Gastroesophageal sphincter (tissue), 3 donors: ENCODE measurements at regions not wholly inside any gene's neighbourhood (a gene's known extent, or its start where the extent isn't known, plus 50 kb on each side); places are given as distances from the start of the nearest gene placed in this dataset.
"Not testable (repeated sequence)": the region's sequence is repeated elsewhere in the genome, so short reads cannot be mapped to it uniquely, and the experiment has no call there.

Experiments
- POLR2A ChIP-seq, 2 donors: fragments of 450-650 bp; IDR thresholded peaks; one replicate each; pipeline ENCODE4 v1.6.1; 2017; ENCODE audit warnings: antibody characterized with exemption in 2 of 2, mild to moderate bottlenecking in 2 of 2, moderate library complexity in 1 of 2
- TF ChIP-seq, protein P1 (sequence below), 4 experiments: fragments of 200-600 bp in 2 of 4; fragments of 450-650 bp in 2 of 4; sonication (generic) in 1 of 4; IDR thresholded peaks; one replicate each; pipeline ENCODE4 v1.5.1; 2017 to 2019; ENCODE audit warnings: antibody characterized with exemption in 4 of 4, mild to moderate bottlenecking in 2 of 4, moderate library complexity in 2 of 4

DNA sequence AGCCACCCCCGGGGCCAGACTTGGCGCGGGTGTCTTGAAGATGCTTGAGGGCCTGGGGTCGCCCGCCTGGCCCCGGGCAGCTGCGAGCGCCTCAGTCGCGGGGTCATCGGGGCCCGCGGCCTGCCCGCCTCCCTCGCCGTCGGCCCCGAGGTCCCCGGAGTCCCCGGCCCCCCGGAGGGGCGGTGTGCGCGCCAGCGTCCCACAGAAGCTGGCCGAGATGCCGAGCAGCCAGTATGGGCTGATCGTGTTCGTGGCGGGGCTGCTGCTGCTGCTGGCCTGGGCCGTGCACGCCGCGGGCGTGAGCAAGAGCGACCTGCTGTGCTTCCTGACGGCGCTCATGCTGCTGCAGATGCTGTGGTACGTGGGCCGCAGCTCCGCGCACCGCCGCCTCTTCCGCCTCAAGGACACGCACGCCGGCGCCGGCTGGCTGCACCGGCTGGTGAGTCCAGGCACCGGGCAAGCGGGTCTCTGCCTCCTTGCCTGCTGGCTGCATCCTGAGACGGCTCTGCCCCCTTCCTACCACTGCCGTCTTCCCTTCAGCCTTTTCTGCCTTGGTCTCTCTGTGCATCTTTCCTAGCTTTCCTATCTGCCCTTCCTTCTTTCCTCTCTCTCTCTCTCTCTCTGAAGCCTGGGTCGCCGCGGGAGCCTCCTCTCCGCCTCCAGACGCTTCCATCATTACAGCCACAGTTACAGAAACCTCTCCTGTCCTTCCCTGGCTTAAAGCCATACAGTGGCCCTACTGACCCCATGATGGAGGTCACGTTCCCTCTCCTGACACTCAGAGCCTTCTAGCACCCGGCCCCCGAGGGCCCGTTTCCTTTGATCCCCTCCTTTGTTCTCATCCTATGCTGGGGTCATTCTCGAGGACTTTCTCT lies 2898.2 kb downstream of the RPIA start:
- TF ChIP-seq, protein P1, sequence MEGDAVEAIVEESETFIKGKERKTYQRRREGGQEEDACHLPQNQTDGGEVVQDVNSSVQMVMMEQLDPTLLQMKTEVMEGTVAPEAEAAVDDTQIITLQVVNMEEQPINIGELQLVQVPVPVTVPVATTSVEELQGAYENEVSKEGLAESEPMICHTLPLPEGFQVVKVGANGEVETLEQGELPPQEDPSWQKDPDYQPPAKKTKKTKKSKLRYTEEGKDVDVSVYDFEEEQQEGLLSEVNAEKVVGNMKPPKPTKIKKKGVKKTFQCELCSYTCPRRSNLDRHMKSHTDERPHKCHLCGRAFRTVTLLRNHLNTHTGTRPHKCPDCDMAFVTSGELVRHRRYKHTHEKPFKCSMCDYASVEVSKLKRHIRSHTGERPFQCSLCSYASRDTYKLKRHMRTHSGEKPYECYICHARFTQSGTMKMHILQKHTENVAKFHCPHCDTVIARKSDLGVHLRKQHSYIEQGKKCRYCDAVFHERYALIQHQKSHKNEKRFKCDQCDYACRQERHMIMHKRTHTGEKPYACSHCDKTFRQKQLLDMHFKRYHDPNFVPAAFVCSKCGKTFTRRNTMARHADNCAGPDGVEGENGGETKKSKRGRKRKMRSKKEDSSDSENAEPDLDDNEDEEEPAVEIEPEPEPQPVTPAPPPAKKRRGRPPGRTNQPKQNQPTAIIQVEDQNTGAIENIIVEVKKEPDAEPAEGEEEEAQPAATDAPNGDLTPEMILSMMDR (IDR thresholded peaks at IDR 0.05) = not testable (repeated sequence)
- TF ChIP-seq POLR2A (IDR thresholded peaks at IDR 0.05) = not testable (repeated sequence)
